ENCODE measurements at regions not wholly inside any gene's neighbourhood (a gene's known extent, or its start where the extent isn't known, plus 50 kb on each side); places are given as distances from the start of the nearest gene placed in this dataset.
"Not testable (repeated sequence)": the region's sequence is repeated elsewhere in the genome, so short reads cannot be mapped to it uniquely, and the experiment has no call there.

DNA sequence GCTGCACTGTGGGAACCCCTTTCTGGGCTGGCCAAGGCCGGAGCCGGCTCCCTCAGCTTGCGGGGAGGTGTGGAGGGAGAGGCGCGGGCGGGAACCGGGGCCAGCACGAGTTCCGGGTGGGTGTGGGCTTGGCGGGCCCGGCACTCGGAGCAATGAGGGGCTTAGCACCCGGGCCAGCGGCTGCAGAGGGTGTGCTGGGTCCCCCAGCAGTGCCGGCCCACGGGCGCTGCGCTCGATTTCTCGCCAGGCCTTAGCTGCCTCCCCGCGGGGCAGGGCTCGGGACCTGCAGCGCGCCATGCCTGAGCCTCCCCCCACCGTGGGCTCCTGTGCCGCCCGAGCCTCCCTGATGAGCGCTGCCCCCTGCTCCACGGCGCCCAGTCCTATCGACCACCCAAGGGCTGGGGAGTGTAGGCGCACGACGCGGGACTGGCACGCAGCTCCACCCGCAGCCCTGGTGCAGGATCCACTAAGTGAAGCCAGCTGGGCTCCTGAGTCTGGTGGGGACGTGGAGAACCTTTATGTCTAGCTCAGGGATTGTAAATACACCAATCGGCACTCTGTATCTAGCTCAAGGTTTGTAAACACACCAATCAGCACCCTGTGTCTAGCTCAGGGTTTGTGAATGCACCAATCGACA, 180.8 kb upstream of the OTX2 start:
- DNase-seq, result not testable (repeated sequence)

DNA sequence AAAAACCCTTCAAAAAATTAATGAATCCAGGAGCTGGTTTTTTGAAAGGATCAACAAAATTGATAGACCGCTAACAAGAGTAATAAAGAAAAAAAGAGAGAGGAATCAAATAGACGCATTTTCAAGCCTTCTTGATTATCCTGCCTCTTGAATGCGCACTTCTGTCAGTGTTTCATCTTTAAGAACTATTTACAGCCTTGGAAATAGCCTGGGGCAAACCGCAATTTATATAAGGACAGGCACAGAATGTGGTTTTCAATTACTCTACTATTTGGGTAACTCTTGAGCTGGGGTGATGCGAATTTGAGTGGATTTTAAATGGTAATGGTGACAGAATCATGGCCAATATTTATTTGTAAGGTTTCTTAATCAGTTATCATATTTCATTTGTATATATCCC, 179.1 kb upstream of the OTX2 start:
- no peak for DNase-seq

DNA sequence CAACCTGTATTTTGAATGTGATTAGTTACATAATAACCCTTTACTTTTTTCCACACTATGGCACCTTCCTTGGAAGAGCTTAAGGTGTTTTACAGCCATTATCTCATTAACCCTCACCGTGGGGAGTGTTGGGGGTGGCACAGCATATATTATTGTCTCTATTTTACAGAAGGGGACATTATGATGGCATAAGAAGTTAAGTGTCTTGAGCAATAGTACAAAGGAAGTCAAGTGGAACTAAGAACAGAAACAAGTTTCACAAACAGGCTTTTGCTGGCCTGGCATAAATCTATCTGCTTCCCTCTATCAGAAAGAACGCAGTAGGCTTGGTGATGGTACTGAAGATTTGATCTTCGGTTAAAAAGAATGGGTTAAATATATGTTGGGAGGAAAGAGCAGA, 169.7 kb upstream of the OTX2 start:
- no peak for DNase-seq

DNA sequence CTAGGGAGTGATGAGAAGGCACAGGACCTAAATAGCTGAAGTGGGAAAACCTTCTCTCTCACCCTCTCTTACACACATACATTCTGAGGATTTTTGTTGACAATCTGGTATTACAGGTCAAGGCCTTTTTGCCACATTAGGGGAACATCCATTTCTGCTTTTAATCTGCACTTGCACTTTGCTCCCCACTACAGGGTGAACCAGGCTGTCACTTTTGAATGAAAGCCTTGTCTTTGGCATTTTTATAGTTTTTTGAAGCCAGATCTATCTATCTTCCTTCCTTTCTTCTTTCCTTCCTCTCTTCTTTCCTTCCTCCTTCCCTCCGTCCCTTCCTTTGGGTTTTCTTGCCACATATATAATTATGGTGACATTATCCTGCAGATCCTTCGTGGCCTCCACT, 165.9 kb upstream of the OTX2 start:
- no peak for DNase-seq

DNA sequence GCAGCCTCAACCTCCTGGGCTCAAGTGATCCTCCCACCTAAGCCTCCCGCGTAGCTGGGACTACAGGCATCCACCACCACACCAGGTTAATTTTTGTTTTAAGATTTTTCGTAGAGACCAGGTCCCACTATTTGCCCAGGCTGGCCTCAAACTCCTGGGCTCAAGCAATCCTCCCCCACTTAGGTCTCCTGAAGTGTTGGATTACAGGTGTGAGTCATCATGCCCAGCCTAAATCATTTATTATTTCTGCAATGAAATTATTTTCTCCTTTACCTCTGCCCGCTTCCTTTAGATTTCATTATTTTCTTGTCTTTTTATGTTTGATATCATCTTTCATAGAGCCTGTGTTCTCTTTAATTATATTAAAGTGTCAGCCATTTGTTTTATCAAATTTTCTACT, 165.2 kb upstream of the OTX2 start:
- DNase-seq, result no peak

DNA sequence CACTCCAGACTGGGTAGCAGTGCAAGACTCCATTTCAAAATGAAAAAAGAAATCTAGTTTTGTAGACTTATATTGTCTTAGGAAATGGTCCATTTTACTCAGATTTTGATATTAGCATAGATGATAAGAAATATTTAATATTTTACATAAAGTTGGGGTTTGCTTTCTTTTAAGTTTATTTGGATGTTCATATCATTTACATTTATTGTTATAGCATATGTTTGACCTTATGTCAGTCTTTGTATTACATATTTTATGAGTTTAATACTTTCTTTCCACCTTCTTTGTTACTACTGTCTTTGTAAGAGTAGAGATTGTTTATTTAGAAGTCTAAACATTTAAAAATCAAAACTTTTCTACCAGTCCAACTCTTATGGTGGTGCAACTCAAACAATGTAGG, 162.7 kb upstream of the OTX2 start:
- no peak for DNase-seq

DNA sequence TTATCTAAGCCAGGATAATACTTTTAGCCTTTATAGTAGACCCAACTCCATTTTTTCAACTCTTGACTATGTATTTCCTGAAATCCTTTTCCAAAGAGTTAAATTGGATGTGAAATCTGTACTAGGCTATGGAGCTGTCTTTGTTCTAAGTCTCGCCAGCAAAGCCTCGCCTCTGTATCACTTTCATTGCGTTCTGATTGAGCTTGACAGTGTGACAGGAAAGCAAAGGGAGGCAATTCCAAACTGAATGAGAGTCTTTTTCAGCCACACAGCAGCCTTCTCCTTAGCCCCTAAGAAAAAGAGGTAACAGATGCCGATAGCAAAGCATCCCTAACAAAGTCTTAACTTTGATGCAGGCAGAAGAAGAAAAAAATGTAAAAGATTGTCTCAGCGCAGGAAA, 154.6 kb upstream of the OTX2 start:
- no peak for DNase-seq

DNA sequence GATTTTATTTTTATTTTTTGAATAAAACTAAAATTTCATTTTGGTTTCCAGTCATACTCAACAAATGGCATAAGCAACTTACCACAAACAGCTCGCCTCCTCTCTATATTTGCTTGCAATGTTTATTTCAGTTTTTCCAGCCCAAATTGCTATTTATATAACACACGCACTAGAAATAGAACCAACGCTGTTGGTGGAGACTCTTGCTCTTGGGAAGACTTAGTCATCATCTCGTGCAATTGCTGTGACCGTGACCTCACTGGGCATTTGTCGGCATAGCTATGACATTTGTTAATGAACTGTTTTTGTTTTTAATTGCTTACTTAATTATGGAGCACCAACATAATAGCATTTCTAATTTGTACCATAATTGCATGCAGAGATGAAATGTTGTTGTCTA, 153.1 kb upstream of the OTX2 start:
- DNase-seq, result no peak

DNA sequence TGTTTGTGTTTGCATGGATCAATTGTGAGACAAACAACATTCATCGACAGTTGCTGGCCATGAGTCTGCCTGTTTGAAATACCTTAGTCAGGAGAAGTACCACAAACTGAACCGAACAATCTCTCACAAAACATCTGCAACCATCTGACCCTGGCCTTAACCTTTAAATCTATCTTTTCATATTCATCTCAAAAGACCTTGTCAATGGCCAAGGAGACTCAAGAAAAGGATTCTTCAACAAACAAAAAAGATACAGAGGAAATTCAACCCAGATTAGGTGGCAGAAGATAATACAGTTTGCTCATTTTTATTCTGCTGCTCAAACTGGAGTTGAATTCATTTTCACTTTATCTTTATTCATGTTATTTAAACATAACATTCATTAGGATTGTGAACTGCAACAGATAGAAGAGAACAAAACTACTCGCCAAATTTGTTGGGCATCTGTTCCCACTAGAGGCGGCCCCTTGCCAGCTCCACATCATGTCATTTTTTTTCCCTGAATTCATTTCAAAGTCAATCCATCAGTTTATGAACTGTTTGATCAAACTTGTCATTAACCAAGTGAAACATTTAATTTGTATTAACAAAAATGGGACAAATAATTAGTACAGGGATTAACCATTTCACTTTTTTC, 152.3 kb upstream of the OTX2 start:
- DNase-seq, result no peak

DNA sequence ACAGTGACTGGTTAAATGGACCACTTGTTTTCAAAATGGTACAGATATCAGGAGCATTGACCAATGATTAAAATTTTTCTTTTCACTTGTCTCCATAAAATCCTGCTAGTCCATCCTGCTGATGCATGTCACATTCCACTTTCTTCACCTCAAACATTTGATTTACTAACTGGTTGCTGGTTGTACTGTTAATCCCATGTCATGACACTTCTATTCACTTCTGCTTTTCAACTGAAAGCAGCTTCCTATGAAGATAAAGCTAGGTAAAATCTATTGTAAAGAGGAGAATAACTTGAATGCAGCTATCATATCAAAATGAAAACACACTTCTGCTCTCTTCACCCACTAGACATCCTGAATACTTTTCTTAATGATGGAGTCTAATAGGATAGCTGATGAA, 149.6 kb upstream of the OTX2 start:
- DNase-seq, result no peak

DNA sequence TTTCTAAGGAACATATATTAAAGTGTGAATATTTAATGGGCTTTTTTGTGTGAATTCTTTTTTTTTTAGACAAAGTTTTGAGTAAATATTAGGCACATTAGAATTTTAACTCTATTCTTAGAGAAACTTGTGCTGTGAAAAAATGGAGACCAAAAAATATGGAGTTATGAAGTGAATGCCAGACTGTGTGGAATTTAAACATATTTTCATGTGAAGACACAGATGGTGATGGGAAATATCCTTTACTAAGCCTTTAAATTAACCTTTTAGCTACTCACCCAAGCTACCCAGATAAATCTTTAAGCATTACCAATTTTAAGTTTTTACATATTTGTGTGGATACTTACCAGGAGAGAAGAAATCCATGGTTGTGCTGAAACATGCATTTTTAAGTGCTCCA, 148.8 kb upstream of the OTX2 start:
- DNase-seq, result no peak

DNA sequence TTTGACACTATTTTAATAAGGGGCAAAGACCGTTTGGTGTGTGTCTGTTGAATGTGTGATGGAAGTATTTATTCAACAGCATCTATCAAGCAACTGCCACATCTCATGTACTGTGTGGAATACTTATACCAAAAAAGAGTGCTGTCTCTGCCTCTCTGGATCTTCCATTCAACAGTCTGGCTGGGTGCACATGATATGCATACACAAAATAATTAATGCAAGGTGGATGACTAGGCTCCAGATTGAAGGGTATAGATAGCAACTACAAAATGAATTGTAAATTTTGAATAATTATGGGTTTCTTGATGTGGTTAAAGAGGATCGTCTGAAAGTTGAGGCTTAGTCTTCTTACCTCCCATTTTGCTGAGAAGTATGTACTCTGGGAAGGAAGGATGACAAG, 145.9 kb upstream of the OTX2 start:
- no peak for DNase-seq

DNA sequence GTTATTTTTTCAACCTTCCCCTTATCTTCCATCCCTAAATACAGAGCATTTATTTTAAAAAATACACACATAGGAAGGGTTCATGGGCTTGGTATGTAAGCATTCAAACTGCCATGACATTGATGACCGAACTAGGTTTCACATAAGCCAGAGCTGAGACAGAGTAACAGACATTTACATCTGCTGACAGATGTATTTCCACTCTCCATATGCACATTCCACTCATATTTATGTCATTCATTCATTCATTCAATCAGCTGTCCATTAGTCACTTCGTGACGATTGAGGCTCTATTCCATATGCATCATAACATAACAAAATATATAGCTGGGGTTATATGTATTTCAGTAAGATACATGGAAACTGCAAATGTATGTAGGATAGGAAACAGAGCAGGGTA, 145.5 kb upstream of the OTX2 start:
- no peak for DNase-seq

DNA sequence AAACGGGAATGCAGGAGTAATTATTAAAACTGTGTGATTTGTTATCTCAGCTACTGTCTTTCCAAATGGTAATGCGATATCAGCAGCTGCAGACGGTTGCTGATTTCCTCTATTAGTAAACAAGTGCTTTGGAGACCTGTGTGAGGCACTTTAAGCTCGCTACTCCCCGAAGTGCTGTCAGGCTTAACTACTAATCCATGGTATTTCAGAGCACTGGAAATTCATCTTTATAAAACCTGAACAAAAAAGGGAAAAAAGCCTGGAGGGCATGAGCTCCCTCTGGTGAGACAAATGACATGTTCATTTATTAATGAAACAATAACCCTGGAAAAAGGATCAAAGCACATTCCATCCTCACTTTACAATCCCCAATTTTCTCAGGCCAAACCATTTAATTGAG, 143.6 kb upstream of the OTX2 start:
- DNase-seq, result peak in 1 of 2 experiments; percentile 25

DNA sequence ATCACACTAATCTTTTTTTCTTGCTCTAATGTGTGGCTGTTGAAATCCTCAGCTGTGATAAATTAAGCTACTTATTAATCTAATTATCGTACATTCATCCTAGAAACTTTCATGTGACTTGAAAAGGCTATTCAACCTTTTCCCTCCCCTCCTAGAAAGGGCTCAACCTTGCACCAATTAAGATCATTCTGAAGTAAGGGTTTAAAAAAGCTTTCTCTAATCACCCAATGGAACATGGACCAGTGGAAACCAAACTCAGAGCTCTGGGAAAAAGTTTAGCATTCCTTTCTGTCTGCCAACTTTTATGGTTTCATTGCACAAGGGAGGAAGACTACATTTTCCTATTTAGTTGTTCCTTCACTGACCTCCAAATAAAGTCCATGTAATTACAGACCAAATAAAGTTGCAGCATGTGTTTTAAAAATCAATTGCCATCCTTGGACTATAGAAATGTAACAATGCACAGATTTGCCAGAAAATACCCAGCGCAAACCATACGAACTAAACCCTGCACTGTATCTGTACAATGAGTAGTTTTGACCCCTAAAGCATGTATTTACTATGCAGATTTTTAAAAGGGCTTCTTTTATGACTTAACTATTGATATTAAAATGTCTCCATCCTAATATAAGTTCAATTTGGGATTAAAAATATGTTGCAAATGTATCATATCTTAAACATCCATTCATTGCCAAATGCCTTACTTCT, 142.6 kb upstream of the OTX2 start:
- no peak for DNase-seq

DNA sequence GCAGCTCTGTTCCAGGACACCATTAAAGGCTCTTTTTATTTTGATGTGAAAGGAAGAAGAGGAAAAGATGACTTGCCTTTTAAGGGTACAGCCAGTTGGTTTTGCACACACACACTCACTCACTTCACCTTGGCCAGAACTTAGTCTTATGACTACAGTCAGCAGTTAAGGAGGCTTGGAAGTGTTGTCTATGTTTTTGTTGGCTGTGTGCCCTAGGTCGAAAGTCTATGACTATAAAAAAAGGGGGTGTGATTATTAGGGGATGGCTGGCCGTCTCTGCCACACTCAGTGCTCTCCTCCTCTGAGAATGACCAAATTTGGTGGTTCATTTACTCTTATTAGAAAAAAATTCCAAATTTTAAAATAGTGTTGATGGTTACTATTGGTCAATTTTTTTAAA, 139.5 kb upstream of the OTX2 start:
- no peak for DNase-seq

DNA sequence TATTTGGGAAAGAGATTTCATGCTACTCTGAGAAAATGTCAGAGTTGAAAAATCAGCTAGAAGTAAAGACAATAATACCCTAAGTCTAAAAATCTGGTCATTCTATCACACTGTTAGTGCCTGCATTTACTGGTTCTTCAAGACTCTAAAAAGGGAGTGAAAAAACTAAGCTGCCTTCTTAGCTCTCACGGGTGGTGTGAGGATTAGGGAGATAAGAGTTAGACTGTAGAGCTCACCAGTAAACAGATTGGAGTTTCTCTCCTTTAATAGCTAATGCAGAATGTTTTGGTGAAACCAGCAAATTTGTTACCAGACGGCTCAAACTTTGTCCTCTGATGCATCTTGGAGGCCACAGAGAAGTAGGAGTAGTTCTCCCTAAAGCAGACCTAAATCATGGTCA, 135.0 kb upstream of the OTX2 start:
- DNase-seq, result no peak

DNA sequence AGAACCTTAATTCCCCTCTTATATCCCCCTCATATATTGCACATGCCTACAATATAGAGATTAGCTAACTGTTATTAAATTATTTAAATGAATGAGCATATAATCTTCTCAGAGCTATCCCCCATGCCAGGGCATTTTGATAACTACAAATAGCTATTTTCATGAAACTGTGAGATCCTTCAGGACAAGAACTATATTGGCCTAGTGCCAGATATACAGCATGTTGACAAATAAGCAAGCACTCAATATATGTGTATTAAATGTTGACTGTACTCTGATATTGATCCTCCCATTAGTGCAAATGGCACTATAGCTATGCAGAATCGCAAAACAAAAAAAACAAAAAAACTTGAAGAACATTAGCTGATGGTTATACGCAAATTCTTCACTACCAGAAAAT, 134.1 kb upstream of the OTX2 start:
- DNase-seq, result no peak

DNA sequence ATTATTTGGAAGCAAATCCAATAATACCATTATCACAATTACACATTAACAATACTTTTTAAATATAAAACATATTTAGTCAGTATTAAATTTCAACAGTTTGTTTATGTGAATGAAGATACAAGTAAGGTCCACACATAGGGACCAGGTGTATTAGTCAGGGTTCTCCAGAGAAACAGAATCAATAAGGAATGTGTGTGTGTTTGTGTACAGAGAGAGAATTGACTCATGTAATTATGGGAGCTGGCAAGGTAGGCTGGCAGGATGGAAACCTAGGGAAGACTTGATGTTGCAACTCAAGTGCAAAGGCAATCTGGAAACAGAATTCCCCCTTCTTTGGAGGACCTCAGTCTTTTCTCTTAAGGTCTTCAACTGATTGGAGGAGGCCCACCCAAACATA, 123.2 kb upstream of the OTX2 start:
- DNase-seq, result no peak

DNA sequence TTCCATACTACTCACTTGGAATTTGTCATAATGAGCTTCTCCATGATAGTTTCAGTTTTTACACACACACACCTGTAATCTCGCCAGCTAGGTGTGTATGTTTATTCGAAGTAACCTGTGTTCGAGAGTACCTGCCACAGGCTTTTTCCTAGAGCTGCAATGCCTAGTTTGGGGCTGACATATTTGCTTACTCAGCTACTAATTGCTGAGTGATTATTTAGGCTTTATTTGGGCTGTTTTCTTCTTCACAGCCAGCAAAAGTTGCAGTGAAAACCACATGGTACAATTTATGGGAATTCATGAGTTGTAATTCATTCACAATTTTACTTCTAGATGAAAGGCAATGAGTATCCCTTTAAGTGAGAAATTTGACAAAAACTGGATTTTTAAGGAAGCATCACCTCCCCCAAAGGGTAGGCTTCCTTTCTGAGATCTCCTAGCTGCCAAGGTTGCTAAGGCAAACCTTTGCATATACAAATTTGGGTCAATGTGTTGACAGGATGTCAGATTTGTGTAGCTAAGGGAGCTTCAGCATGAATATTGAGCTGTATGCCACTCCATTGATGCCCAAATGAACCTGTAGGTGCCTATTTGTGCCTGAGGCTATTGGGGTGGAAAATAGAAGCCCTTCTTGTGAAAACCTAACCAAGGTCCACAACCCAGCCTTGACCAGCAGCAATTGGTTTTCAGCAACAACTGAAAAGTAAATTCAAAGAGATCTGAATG, 108.7 kb upstream of the OTX2 start:
- DNase-seq, result peak; percentile 44 to 72

DNA sequence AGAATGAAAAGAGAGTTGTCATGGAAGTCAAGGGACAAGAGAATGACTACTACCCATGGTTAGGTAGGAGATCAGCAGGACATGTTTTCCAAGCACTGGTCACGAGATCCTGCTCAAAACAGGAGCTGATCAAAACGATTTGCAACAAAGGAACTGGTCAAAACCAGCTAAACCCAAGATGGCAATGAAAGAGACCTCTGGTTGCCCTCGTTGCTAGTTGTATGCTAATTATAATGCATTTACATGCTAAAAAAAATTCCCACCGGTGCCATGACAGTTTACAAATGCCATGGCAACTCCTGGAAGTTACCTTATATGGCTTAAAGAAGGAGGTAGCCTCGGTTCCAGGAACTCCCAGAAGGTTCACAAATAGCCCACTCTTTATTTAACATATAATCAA, 95.0 kb upstream of the OTX2 start:
- DNase-seq, result no peak

DNA sequence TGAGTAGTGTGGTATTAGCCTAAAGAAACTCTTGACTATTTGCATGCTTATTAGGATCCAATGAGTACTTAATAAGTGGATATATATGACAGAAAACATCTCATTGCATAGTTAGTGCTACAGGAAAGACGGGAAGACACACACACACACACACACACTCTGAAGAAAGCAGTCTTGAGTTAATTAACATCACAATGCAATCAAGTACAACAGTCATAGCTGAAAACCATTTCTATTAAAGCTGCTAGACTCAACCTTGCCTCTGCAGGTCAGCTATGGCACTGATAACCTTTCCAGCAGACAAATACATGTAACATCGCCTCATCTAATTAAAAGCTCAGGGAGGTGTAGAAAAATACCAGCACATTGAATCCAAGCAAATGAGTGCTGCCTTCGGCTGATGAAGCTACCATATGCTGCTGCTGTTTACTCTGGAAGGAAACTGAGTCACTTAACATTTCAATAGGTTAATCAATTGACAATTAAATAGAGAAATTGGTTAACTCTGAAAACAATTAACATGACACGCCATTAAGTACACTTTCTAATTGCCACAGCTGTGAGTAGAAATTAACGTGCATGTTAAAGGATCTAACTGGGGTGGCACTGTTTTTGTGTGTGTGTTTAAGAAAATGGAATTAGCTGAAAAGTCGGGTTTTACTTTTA, 93.2 kb upstream of the OTX2 start:
- DNase-seq, result no peak

DNA sequence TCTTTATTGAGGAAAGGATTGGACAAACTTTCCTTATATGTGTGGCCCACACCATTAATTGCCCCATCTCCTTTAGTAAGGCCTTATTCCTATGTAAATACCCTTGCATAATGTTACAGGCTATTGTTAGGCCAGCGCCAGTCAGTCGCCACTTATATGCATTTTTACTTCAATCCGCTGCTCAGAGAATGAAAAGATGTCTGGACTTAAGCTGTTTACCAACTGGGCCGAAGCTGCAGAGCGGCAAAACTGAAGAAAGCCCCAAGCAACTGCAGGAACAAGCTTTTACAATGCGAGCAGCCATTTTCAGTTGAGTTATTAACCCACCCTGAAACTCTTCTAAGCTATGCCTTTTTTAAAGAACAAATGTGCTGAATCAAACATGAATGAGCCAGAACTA, 92.1 kb upstream of the OTX2 start:
- peak; percentile 46 to 49 for DNase-seq
